Sigmoid colon (tissue), 4 donors: ENCODE measurements at regions not wholly inside any gene's neighbourhood (a gene's known extent, or its start where the extent isn't known, plus 50 kb on each side); places are given as distances from the start of the nearest gene placed in this dataset.

Source experiments
- CTCF ChIP-seq, 4 experiments: fragments of 450-650 bp in 3 of 4; fragments of 200-600 bp in 1 of 4; IDR thresholded peaks; one replicate each; pipeline ENCODE4 v1.5.1; 2016 to 2019; ENCODE audit warnings: antibody characterized with exemption in 4 of 4, mild to moderate bottlenecking in 3 of 4, moderate library complexity in 2 of 4
- POLR2A ChIP-seq, 2 donors: fragments of 450-650 bp; IDR thresholded peaks; one replicate each; pipeline ENCODE4 v1.6.1; 2016; ENCODE audit warnings: antibody characterized with exemption in 2 of 2, mild to moderate bottlenecking in 2 of 2, moderate library complexity in 2 of 2
- POLR2AphosphoS5 ChIP-seq, 4 donors: sonication (generic); formaldehyde crosslinking; IDR thresholded peaks; one replicate each; pipeline ENCODE4 v1.6.1; 2017; ENCODE audit warnings: antibody characterized with exemption in 4 of 4

- TF ChIP-seq POLR2A (IDR thresholded peaks at IDR 0.05): no peak
- no peak for TF ChIP-seq POLR2AphosphoS5 (IDR thresholded peaks at IDR 0.05)
- no peak for TF ChIP-seq CTCF (IDR thresholded peaks at IDR 0.05)
Observed at GRCh38 chr3:124443446-124443845, 286.8 kb upstream of the UMPS start.
